ENCODE measurements at regions not wholly inside any gene's neighbourhood (a gene's known extent, or its start where the extent isn't known, plus 50 kb on each side); places are given as distances from the start of the nearest gene placed in this dataset.
"Not testable (repeated sequence)": the region's sequence is repeated elsewhere in the genome, so short reads cannot be mapped to it uniquely, and the experiment has no call there.

DNA sequence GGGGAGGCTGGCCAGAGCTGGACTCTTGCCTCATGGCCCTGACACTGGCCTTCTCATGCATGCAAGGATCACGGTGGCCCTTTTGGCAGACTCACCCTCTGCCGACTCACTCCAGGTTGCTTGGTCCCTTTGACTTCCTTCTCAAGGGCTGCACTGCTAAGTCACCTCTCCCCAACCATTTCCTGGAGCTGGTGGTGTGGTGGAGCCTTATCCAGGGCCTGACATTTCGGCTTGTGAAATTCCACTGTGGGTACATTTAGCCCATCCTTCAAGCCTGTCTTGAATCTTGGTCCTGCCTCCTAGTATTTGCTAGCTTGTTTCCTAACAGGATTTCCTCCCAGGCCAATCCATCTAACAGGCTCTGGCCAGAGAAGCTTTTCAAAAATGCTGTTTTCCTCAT lies 52.6 kb upstream of the JUN start:
- DNase-seq (ENCODE audit: low spot score): no peak

DNA sequence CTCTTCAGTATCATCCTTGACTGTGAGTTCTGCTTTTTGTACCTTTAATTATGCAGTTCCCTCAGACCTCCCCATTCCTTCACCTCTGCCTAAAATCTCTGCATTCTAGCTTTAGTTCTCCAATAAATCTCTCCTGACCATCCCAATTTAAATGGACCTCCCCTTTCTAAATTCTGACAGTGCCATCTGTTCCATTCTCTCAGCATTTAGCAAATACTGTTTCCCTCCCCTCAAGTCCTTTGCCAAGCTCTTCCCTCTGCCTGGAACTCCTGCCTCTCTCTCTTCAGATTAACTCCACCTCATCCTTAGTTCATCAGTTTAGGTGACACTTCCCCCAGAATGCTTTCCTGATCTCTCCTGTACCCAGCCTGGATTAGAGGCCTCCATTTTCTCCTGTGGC lies 54.0 kb upstream of the JUN start:
- no peak for DNase-seq (ENCODE audit: low spot score)

DNA sequence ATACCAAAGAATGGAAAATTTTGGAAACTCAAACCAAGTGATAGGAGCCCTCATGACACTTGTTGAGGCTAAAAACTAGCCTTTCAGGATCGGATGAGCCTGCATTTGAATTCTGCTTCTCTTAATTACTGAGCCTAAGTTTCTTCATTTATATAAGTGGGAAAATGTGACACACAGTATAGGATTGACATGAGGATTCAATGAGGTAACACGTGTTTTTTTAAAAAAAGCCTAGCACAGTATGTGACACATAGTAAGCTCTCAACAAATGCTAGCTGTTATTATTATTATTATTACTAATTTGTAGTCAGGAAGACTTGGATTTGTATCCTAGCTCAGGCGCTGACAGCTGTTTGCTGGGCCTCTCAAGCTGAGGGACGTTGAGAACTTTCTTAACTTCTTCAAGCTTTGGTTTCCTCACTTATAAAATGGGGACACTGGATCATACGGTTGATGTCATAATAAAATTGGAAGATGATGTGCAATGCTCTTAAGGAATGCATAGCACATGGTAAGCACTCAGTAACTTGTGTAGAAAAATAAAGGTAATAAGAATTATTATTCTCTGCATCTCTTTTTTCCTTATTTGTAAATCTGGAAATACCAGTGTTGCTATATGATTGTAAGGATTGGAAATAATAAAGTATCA lies 55.4 kb upstream of the JUN start:
- no peak for DNase-seq (ENCODE audit: low spot score)

DNA sequence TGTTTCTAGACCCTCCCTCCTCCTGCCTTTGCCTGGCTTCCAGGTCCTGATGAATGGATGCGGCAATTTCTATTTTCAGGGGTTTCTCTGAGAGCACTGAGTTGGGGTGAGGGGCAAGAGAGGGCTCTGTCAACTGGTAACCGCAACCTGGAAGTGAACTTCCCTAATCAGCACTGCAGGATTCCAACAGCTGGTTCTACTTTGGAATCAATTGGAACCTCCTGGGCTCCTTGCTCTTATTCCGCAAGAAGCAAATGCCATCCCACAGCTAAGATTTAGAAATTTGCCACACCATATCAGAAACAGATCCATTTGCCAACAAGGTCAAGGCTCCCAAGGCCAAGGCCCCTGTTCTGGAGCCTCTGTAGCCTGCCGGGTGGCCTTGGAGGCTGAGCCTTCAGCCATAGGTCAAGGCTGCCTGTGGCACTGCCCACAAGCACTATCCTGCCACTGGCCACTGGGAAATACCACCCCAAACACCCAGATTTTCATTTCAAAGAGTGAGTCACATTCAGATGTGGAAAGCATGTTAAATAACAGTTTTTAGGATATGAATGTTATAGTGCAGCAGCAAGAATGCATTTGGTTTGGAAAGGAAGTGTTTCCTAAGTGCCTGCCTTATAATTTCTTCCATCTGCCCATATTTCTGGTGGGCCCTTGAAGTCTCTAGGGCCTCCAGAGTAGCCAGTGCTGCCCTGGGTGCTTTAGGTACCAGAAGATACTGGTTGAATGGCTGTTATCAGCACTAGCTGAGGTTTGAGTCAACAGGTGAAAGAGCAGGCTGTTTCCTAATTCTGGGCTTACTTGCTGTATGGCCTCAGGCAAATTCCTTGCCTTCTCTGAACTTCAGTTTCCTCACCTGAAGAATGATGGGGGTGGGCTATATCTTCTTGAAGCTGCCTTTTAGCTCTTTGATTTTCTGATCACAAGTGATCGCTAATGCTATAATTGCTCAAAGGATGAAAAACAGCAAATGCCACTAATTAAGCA lies 56.3 kb upstream of the JUN start:
- DNase-seq (ENCODE audit: low spot score): no peak

DNA sequence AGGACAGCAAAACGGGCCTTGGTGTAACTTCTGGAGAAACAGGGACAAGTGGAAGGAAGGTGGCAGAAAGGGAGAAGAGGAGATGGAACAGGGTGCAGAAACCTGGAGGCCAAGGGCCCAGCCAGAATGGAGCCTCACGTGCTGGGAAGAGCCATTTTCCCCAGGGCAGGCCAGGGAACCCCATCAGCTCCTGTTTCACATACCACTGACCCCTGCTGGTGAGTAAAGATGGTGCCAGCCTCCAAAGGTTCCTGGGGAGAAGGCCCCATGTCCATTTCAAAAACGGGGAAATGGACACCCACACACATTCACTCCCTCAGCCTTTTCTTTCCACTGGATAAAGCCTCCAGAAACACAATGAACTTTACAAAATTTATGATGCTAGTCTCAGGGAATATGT lies 57.6 kb upstream of the JUN start:
- DNase-seq (ENCODE audit: low spot score): no peak

DNA sequence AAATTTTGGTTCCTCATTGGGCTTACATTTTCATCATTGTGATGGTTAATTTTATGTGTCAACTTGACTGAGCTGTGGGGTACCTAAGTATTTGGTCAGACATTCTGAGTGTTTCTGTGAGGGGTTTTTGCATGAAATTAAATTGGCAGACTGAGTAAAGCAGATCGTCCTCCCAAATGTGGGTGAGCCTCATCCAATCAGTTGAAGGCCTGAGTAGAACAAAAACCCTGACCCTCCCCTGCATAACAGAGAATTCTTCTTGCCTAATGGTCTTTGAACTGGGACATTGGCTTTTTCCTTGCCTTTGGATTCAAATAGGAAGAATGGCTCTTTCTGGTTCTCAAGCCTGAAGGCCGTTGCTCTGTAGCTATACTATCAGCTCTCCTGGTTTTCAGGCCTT lies 59.1 kb upstream of the JUN start:
- DNase-seq (ENCODE audit: low spot score): no peak

DNA sequence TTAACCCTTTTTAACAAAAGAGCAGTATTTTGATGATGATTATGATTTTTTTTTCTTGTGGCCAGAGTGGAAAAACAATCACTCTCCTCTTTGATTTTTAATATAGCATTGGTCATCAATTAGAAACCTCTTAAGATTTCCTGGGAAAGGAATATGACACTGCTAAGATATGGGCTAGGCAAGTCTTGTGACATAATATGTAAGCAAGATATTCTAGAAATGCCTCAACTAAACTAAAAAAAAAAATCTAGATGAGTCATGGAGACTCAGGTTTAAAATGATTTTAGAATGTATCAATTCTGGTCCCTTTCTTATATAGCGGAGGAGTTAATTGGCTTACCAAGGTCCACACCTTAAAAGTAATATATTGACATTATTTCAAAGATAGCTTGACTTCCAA lies 60.3 kb upstream of the JUN start:
- no peak for DNase-seq (ENCODE audit: low spot score)

DNA sequence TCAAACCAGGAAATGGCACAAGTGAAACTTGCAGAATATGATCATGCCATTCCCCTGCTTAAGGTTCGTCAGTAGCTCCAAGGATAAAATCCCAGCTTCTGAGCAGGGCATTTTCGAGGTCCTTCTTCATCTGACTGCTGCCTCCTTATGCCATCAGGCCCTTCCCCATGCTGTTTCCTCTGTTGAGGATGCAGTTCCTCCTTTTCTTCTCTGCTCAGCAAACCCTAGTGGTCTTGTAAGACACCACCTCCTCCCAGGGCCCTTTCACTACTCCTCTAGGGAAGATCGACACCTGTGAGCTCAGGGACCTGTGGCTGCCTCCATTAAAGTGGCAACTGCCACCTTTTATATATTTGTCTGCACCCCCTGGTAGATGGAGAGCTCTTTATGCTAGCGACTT lies 62.1 kb upstream of the JUN start:
- DNase-seq (ENCODE audit: low spot score): no peak

DNA sequence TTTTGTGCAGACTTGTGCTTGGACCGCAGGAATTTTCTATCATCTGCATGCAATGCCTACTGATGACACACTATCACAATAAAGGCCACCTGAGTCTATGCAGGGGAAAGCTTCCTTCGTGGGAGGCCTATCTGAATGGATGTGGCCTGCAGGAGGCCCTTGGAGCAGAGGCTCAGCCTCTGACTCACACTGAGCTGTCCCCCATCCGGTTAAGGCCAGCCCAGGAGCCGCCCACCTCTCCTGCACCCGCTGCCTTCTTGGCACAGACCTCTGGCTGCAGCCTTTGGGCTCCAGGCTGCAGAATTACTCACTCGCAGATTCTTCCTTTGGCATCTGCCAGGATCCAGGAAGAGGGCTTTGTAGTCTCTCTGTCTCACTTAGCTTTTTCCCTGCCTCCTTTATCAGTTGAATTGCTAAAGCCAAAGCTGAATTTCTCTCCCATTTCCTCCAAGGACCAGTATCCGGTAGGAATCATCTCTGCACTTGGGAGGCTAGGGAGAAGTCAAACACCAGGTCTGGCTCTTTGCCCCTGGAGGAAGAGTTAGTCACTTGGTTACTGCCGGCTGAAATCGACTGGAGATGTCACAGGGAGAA lies 65.1 kb upstream of the JUN start:
- peak; percentile 85 for DNase-seq (ENCODE audit: low spot score)

DNA sequence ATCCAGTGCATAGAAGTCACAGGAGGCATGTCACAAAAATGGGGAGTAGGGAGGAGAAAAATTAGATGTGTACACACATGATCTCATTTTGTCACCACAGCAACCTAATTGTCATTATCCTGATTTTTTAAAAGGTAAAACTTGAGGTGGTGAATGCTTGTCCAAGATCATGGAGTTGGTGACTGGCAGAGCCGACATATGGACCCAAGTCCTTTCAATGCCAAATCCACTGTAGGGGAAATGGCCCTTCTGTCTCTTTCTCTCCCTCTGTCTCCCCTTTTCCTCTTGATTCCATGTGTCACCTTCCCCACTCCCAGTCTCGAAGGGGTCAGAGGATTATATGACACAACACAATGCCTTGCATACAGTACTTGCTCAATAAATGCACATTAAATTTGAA lies 65.7 kb upstream of the JUN start:
- DNase-seq (ENCODE audit: low spot score): no peak

DNA sequence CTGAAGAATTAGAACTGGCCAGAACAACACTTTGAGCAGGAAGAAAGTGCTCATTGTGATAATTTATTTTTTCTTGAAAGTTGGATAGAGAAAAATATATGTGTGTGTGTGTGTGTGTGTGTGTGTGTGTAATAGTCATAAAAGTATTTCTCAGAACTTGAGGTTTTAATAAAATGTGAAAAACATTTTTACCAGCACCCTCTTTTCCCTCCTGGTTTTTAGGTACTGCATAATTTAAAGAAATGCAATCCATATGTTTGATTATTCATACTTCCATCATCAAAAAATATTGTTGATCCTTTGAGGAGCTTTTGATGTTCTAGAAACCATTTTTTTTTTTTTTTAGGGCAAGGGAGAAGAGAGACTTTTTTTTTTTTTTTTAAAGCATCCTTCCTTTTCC lies 66.8 kb upstream of the JUN start:
- no peak for DNase-seq (ENCODE audit: low spot score)

DNA sequence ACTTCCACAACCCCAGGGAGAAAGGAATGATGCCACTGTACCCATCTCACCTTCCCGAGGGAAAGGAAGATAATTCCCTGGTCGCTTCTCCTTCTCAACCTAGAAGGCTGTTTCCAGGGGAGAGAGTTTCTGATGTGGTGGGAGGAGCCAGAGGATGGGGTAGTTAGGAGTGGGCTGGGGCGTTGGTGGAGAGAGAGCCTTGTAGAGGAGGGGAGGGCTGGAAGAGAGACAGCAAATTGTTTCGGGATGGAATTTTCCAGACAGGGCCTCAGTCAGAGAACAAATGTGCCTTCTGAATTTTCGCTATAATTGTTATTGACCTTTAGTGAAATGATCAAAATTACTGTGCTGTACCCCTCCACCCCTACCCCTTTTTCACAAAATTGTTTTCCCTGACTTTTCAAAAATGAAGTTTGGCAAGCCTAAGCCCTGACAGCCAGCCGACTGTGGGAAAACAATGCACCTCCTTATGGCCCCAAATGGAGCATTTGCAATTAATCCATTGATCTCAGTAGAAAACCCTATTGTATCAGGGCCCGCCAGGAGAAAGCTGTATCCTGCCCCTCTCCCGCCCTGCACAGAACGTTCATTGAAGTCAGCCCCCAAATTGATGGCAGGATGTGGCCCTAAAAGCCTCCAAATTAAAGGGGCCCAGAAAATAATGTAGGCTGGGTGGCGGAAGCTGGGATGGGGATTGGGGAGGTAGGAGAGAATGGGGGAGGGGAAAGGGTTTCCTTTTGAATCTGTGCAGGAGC lies 69.1 kb upstream of the JUN start:
- DNase-seq (ENCODE audit: low spot score): no peak

DNA sequence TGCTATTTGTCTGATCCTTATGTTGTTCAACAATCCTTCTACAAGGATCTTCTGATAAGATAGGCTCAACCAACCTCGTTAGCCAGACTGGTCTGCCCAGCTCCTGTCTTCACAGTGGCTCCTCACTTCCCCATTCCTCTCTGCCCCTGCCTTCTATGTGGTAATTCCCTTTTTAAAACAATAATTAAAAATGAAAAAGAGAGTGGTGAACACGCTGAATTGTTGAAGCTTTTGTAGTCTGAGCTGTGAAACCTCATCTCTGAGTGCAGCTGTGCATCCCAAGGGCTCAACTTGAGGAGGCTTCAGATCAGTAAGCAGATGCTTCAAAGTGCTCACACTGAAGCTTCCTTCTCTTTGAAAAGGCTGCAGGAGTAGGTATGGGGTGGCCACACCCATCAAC lies 70.7 kb upstream of the JUN start:
- DNase-seq (ENCODE audit: low spot score): no peak

DNA sequence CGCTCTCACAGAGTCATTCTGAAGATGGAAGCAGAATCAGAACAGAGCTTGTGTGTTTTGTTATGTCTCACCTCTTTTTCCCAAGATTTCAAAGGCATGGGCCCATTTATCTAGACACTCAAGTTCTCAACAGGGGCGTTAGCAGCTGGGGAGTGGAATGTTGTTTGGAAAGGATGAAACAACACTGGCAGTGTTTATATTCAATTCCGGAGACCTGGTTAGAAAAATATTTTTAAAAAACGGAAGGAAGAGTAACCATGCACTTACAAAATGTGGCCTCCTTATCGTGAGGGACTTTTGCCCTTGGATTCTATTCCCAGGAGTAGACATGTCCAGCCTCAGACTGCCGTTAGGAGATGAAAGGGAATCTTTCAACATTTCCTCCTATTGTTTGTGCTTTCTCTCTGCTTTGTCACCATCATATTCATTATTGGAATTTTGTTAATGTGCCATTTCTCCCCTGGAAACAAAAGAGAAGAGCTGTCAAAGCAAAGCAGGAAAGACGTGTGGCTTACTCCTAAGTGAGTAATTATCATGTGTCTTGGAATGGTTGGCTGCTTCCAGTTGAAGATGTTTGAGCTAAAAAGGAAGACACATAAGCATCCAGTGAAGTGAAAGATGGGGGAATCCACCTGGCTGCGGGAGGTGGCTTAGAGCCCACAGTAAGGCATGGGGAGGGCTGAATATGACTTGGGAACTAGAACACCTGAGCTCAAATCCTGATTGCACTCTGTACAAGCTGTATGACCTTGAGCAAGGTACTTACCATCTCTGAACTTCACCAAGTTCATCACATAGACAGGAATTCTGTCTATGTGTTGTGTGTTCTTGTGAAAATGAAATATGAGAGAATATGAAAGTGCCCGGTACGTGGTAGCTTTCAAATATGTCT lies 71.7 kb upstream of the JUN start:
- no peak for DNase-seq (ENCODE audit: low spot score)

DNA sequence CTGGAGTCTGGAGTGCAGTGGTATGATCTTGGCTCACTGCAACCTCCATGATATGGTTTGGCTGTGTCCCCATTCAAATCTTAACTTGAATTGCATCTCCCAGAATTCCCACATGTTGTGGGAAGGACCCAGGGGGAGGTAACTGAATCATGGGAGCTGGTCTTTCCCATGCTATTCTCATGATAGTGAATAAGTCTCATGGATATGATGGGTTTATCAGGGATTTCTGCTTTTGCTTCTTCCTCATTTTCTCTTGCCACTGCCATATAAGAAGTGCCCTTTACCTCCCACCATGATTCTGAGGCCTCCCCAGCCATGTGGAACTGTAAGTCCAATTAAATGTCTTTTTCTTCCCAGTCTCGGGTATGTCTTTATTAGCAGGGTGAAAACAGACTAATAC lies 72.4 kb upstream of the JUN start:
- not testable (repeated sequence) for DNase-seq (ENCODE audit: low spot score)

DNA sequence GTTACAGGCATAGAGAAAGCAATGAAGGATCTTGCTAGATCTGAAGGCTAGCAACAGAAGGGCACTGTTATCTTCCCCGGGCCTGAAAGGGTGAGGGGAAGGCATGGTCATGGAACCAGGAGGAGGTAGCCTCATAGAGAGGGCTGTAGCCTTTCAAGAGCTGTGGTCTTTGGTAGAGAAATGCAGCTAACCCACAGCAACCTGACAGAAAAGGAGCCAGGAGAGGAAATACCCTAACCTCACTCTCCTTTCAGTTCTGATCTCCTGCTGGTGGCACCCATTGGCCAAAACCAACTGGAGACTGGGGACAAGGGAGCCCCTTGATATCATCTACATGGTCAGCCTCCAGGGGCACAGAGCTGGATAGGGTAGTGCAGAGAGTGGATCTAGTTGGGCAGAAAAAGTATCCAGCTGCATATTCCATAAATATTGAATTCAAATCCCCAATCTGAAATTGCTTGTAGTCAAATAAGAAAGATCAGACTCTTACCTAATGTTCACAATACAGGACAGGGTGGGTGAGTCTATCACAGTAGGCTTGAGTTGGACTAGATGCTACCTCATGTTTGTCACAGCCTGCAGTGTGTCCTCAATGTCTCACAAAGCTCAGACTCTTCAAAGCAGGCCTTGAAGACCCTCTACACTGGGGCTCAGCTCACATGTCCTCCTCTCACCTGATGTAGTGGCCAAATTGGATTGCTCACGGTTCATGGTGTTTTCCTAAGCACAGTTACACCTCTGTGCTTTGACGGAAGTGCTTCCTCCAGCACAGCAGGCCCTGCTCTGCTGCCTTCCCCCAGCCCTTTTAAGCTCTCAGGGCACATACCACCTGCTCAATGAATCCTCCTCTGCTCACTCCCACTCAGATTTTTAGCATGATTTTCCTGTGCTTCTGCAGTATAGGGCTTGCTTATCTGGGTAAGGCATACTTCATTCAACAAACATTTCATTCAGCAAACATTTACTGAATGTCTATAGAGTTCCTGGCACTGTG lies 74.1 kb upstream of the JUN start:
- no peak for DNase-seq (ENCODE audit: low spot score)

DNA sequence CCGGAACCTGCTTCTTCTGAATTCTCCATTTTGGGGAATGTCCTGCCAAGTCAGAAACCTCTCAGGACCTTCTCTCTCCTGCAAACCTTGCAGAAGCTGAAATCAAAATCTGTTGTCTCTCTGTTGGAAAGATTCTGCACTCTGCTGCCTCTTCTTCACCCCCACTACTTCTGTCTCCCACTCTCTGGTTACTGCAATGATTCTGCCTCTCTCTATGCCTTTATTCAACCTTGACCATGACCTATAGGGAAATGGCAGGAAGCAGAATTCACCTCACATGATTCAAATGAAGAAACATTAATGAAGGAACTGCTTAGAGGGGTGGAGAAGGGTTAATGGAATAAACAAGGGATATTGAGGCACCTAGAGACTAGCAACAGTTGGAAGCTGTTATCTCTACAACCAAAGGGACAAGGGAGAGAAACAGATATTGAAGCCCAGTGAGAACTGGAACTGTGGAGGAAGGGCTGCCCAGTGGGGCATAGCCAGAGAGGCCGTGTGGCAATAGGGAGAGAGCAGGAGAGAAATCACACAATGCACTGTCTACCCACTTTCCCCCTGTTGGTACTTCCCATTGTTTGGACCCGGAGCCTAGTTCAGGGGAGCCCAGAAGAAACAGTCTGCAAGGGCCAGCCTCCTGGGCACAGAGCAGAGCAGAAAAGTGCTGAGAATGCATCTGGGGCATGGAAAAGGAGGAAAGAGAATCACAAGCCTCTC lies 76.1 kb upstream of the JUN start:
- DNase-seq (ENCODE audit: low spot score): no peak

DNA sequence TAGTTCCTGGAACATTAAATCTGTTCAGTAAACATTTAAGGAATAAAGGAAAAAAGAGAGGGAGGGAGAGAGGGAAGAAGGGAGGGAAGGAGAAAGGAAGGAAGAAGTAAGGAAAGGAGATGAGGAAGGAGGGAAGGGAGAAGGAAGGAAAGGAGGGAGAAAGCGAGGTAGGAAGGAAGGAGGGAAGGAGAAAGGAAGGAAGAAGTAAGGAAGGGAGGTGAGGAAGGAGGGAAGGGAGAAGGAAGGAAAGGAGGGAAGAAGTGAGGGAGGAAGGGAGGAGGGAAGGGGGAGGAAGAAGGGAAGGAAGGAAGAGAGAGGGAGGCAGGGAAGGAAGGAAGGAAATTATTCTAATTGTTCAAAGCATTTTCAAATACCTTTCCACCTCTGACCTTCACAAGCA lies 77.2 kb upstream of the JUN start:
- no peak for DNase-seq (ENCODE audit: low spot score)

DNA sequence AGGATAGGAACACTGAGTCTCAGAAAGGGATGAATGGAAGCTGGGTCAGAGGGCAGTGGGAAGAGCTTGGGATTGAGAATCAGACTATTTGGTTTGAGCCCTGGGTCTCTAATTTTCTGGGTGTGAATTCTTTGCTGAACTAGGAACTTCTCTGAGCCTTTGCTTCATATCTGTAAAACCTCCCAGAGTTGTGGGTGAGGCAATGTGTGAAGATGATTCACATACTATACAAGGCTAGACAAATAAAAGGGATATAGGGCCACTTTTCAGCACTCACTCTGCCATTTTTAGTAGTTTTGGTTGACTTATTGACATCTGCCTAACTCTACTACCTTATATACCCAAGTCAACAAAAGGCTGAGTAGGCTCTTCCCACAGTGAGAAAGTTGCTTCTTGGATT lies 77.7 kb upstream of the JUN start:
- no peak for DNase-seq (ENCODE audit: low spot score)

Measured in LoVo (cell line).